Activated CD4-positive, alpha-beta T cell treated with anti-CD3 and anti-CD28 coated beads, Interleukin-2, amount 50 U/mL, for 16 hours (primary cell): ENCODE measurements at regions not wholly inside any gene's neighbourhood (a gene's known extent, or its start where the extent isn't known, plus 50 kb on each side); places are given as distances from the start of the nearest gene placed in this dataset.

ENCODE experiments used
- DNase-seq: peaks from one replicate; pipeline ENCODE4 v3.0.0-alpha.2; 2020

- DNase-seq: no peak
These were observed 95.4 kb downstream of the MRPL36 start for GRCh38 chr5:1704266-1704665.

DNA sequence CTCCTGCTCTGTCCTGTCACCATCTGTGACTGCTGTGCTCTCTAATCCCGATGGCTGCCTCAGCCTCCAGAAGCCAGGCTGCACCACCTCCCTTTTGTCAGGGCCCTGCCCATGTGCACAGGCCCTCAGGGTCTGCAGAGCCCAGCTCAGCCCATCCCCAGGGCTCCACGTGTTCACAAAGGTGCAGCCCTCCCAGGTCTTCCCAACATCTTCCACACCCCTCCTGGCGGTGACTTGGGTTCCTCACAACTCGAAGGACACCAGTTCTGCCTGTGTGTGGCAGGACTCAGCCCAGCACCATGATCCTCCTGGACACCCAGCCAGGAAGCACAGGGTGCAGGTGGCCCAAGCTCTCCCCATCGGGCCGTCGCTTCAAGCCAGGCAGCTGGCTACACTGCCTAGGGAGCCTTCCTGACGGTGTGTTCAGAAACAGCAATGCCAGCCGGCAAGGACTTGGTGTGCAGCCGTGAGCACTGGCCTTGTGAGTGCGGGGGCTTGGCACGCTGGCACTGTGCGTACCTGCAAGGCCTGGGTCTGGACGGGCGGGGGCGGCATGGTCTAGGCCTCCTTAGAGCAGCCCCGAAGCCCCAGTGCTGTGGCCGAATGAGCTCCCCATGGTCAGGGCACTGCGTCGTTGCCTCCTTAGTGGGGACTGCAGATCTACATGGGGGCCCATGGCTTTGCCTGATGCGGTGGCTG, 96.1 kb downstream of the MRPL36 start:
- no peak for DNase-seq

DNA sequence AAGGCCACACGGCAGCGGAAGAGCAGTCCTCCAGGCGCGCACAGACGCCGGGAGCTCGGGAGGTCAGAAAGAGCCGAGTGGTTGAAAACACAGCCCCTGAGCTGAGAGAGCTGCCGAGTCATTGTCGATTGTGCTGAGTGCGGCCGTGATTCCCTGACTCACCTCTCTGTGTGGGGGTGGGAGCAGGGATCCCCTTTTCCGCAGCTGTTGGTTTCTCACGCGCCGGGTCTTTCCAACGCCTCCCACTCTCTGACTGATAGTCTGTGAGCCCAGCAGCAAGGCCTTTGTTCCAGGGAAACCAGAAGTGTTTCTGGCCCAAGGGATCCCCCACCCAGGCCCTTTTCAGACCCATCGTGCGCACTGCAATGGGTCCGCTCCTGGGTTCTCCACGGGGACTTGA, 97.3 kb downstream of the MRPL36 start:
- no peak for DNase-seq

- DNase-seq: no peak
These were observed 97.8 kb downstream of the MRPL36 start for GRCh38 chr5:1701884-1702283.

DNA sequence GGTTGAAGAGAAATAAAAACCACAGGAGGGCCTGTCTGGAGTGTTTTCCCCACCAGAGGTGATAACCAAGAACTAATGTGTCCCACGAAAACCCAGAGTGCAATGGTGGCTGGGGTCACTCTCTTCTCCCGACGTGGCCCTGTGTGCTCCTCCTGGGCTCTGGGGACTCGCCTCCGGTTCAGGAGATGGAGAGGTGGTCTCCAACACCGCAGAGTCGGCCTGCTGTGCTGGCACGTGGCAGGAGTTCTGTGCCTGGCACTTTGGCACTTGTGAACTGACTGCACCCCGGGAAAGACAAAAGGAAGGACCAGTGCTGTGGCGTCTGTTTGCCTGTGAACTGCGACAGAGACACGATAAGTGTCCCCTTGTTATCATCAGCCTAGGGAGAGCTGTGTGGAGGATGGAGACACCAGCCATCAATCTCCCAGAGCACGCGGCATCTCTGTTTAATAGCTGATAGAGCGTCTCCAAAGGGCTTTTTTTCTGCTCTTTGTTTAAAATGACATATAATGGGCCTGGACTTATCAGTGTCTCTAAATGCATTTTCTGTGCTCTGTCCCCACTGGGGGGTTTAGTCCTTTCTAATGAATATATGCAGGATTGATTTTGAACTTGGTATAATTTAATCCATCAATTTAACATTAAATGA, 98.3 kb downstream of the MRPL36 start:
- no peak for DNase-seq

DNA sequence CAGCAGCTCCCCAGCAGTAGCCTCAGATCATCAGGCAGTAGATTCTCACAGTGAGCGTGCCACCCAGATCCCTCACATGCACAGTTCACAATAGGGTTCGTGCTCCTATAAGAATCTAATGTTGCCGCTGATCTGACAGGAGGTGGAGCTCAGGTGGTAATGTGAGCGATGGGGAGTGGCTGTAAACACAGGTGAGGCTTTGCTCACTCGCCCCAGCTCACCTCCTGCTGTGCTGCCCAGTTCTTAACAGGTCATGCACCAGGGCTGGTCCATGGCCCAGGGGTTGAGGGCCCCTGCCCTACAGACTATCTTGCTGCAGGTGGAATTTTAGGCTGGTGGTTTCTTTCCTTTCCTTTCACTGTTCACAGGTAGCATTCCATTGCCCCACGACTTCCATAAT, 100.2 kb downstream of the MRPL36 start:
- DNase-seq: no peak

DNA sequence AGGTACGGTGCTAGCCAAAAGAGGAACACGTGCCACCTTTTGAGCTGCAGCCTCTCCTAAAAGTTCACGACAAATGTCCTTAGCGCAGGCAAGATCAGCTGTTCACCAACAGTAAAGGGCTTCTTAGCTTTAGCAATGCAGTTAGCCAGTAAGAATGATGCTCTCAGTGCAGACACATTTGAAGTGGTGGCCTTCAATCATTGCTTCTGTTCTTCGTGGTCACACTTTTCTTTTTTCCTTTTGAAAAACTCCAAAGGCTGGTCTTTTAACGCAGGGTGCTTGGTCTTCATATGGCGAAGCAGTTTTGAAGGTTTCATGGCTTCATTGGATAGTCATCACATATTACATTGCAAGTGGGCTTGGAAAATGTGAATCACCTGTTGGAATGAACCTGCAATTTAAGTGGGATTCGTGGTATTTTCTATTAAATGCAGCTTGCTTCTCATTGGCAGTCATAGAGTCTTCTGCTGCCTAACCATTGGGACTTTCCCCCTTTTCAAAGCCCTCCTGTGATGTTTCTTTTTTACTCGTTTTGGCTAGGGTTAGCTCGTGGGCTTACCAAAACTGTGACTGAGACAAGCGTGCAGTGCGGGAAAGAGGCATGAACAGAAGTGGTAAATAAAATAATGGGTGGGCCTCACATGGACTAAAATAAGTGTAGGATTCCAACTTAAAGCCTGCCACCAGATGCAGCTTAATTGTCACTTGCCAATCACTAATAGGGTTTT, 100.9 kb downstream of the MRPL36 start:
- peak; percentile 47 for DNase-seq

- DNase-seq: no peak
These were observed 107.3 kb downstream of the MRPL36 start for GRCh38 chr5:1692381-1692780.

DNA sequence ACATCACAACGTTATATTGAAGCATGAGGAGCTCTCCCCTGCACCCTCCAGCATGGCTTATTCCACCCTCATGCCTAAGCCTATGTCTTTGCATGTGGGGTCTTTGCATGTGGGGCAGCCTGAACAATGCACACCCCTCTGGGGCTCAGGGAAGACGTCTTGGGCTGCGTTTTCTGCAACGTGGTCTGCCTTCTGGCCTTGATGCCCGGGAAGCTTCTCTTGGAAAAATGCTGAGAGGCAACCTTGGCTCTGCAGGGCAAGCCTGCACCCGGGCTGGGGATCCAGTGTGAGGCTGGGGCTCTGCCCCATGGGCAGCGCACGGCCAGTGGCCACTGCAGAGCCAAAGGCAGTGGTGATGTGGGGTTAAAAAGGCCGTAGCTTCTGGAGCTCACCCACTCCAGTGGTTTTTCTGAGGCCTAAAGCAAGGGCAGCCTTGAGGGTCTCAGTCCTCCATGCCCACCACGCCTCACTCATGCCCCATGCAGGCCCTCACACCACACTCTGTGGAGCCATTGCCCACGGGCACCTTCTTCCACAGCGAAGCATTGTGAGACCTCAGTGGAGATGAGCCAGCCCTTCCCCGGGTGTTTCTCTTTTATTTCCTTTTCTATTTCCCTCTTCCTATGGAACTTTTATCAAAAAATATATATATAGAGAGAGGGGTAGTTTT, 112.2 kb downstream of the MRPL36 start:
- no peak for DNase-seq

GRCh38 chr5:1686016-1686802, 113.4 kb downstream of the MRPL36 start:
- no peak for DNase-seq

DNA sequence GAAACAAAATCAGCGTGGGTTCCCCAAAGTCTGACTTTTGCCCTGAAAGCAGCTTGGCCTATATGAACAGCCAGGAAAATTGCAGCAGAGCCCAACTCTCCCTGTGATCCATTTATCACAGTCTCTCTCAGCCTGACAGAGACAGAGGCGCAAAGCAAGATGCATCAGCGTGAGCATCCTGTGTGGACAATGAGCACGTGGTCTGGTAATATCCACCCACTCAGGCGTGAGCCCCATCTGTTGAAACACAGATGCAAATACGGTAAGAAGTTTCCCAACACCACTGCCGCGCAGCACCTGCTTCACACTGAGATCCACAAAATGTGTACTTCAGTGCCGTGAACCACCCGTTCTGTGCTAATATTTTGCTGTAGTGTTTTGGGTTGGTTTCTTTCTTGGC, 114.6 kb downstream of the MRPL36 start:
- DNase-seq: no peak

DNA sequence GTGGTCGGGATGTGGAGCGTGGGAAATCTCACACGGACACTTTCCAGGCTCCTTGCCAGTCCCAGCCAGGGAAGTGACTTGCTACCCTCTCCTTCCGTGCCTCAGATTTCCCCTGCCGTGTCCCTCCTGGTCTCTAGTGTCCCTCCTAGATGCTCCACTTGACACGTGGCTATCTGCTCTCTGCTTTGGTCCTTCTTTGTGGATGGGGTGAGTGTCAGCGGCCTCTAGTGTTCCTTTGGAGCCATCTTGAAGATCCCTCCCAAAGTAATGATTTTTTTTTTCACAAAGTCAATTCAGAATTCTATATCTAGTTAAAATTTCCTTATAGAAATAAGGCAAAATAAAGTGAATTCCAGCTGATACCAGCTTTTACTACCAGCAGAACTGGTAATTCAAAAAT, 117.7 kb downstream of the MRPL36 start:
- DNase-seq: no peak

DNA sequence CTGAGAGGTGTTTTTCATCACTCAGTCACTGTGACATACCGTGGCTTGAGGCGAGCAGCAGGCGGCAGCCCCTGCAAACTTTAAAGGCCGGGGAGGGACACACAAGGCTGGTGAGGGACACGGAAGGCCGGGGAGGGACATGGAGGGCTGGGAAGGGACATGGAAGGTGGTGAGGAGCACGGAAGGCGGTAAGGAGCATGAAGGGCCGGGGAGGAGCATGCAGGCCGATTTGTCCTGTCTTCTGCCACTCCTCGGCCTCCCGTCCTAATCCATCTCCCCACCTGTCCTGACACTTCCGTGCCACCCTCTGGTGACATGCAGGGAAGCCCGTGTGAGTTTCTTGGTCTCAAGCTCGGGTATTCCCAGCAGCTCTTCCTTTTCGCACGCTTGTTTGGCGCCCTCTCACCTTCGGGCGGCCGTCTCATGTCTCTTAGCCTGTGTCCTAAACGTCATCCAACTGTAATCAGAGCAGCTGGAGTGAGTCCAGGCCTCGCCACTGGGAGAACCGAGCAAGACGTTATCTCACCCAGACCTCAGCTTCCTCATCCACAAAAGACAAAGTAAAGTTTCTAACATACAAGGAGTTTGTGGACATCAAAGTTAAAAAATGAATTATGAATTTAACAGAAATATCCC, 126.5 kb downstream of the MRPL36 start:
- no peak for DNase-seq

DNA sequence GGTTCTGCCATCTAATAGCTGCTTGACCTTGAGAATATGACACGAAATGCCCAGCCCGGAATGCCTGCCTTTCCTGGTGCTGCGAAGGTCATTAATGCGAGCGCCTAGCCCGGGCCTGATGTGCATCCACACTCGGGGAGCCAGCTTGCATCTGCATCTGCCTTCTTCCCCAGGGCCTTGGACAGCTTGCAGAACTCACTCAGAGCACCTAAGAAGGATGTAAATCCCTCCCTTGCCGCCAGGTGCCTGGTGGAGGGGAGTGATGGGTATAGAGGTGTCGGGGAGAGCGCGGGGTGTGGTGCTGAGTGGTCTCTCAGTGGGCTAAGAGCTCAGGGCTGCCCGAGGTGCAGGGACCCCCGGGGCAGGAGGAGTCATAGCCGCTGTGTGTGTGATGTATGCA, 127.2 kb downstream of the MRPL36 start:
- no peak for DNase-seq

DNA sequence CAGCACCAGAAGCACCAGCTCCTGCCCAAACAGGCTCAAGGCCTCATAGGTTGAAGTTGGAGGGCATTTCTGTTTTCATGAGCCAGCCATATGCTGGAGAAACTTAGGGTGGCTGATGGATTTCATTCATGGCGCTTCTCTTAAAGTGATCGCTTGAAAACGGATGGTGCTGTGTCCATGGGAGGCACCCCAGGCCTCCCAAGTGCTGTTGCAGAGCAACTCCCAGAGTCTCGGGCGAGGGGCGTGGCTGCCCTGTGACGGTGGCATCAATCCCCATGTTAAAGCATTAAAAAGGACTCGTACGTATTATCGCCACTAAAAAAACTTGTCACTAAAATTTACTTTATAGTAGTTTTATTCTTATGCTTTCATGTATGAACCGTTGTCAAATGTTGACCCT, 128.3 kb downstream of the MRPL36 start:
- DNase-seq: no peak

GRCh38 chr5:1670351-1670750, 129.3 kb downstream of the MRPL36 start:
- no peak for DNase-seq

GRCh38 chr5:1669276-1670155, 130.1 kb downstream of the MRPL36 start:
- DNase-seq: no peak

DNA sequence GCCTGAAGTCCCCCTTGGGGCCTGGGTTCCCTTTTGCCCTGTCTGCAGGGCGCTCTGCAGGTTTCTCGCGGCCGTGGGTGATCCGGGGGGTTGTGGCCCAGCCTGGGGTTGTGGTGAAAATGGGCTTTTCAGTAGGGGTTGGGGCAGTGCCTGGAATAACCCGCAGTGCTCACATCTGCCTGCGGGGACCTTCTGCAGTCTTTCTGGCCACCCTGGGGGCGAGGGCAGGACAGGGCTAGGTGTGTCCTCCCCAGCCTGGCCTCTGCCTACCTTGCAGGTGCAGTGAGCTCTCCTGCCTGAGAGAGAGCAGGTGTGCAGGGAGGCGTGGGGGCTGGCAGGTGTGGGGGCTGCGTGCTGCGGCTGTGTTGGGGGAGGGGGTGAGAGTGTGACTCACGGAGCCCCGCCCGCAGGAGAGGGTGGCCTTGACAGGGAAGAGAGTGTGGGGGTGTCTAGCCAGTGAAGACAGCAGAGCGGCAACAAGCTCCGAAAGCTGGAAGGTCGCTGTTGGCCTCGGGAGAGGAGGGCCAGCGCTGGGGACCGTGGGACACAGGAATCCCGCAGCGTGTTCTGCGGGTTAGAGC, 131.4 kb downstream of the MRPL36 start:
- DNase-seq: no peak

GRCh38 chr5:1667648-1668140, 131.9 kb downstream of the MRPL36 start:
- no peak for DNase-seq

GRCh38 chr5:1666812-1667588, 132.6 kb downstream of the MRPL36 start:
- peak; percentile 24 for DNase-seq
